Mucosa of rectum (tissue), 2 donors: ENCODE measurements at regions not wholly inside any gene's neighbourhood (a gene's known extent, or its start where the extent isn't known, plus 50 kb on each side); places are given as distances from the start of the nearest gene placed in this dataset.

Experiments used
- H3K27ac ChIP-seq, 2 donors: one replicate each; pipeline ENCODE4 v1.7.0; 2013; ENCODE audit warnings: inconsistent platforms in 2 of 2, low read depth in 2 of 2, low read length in 2 of 2
- H3K27me3 ChIP-seq, 2 donors: one replicate each; pipeline ENCODE4 v1.7.0; 2013; ENCODE audit warnings: low read length in 2 of 2; ENCODE audit not compliant: control insufficient read depth in 2 of 2, insufficient read depth in 2 of 2
- H3K36me3 ChIP-seq, 2 donors: one replicate each; pipeline ENCODE4 v1.7.0; 2013; ENCODE audit warnings: low read length in 2 of 2; ENCODE audit not compliant: control insufficient read depth in 2 of 2, insufficient read depth in 2 of 2
- H3K4me1 ChIP-seq, 2 donors: one replicate each; pipeline ENCODE4 v1.7.0; 2013; ENCODE audit warnings: low read length in 2 of 2, mild to moderate bottlenecking in 1 of 2; ENCODE audit not compliant: control insufficient read depth in 2 of 2, insufficient read depth in 2 of 2
- H3K4me3 ChIP-seq, 2 donors: one replicate each; pipeline ENCODE4 v1.7.0; 2013; ENCODE audit warnings: low read length in 2 of 2
- H3K9ac ChIP-seq, 2 donors: one replicate each; pipeline ENCODE4 v1.7.0; 2013; ENCODE audit warnings: low read length in 2 of 2, low read depth in 1 of 2, mild to moderate bottlenecking in 1 of 2
- H3K9me3 ChIP-seq, 2 donors: one replicate each; pipeline ENCODE4 v1.7.0; 2013; ENCODE audit warnings: low read length in 2 of 2; ENCODE audit not compliant: control insufficient read depth in 2 of 2
- donor health status: healthy.
- donor health status: Normal muscosa, but diverticular disease.

- Histone ChIP-seq H3K4me3 (no peak overlapping the region), H3K36me3 (no peaks in the 10 kb centered on the region), H3K27ac (no peak overlapping the region), H3K9ac (no peak overlapping the region), H3K4me1 (no peaks in the 10 kb centered on the region), H3K9me3 (no peaks in the 10 kb centered on the region), H3K27me3 (no peaks in the 10 kb centered on the region)
Observed at GRCh38 chr2:59080451-59081181, 839.5 kb upstream of the FANCL start.

DNA sequence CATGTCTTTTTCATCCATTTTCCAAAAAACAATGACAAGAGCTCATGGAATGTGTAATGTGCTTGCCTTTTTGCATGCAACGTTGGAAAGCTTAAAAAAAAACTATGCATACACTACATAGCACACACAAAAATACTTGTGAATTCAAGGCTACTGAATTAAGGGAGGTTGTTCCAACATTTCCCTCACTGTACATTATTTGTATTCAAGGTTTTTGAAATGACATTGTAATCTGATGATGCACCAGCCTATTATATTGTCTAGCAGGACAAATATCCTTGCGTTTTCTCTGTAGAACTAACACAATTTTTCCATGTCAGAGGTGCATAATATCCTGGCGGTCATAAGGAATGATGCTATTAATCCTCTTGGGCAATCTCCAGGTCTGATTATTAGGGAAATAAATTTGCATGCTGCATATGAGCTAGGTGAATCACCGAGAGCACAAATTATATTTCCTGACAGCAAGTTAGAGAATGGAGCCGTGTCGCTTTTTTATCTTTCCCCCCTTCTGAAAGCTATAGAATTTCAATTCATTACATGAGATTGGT lies 836.9 kb upstream of the FANCL start:
- H3K27me3 ChIP-seq = no peaks in the 10 kb centered on the region
- H3K27ac ChIP-seq = no peak overlapping the region
- no peak overlapping the region for H3K4me3 ChIP-seq
- no peaks in the 10 kb centered on the region for H3K9me3 ChIP-seq
- no peak overlapping the region for H3K9ac ChIP-seq
- H3K36me3 ChIP-seq = no peaks in the 10 kb centered on the region
- H3K4me1 ChIP-seq = no peaks in the 10 kb centered on the region

DNA sequence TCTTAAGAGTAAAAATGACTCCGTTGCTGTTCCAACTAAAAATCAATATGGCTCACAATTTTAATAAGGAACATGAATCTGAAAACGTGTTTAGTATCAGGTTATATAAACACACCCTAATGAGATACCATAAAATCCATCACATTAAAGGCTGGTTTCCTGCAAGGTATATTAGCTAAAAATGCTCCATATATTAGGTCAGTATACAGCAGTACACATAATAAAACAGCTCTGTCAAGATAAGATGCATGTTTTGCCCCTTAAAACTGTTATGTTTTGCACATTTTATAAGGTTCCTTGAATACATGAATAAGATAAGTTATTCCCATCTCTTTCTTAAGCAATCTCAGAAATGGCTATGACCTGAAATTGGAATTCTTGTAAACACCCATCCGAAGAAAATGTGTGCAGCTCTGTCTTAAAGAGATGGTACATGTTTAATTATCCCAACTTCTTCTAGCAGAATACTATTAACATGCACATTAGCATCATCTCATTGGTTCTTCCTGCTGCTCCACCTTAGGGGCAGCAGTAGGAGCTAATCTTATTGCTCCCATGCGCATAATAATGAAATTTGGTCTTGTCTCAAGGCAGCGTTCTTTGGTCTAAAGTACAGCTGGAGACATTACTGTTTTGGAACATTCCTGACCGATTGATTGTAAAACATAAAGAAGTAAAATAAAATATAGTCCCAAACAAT lies 836.1 kb upstream of the FANCL start:
- no peak overlapping the region for H3K4me3 ChIP-seq
- no peaks in the 10 kb centered on the region for H3K4me1 ChIP-seq
- no peak overlapping the region for H3K27ac ChIP-seq
- no peaks in the 10 kb centered on the region for H3K36me3 ChIP-seq
- no peaks in the 10 kb centered on the region for H3K9me3 ChIP-seq
- no peaks in the 10 kb centered on the region for H3K27me3 ChIP-seq
- H3K9ac ChIP-seq = no peak overlapping the region

- no peak overlapping the region for H3K27ac ChIP-seq
- H3K27me3 ChIP-seq = no peaks in the 10 kb centered on the region
- no peak overlapping the region for H3K9ac ChIP-seq
- H3K4me1 ChIP-seq = no peaks in the 10 kb centered on the region
- no peaks in the 10 kb centered on the region for H3K36me3 ChIP-seq
- no peak overlapping the region for H3K4me3 ChIP-seq
- no peaks in the 10 kb centered on the region for H3K9me3 ChIP-seq
Observed at GRCh38 chr2:59076079-59076619, 835.0 kb upstream of the FANCL start.

- no peak overlapping the region for H3K27ac ChIP-seq
- no peaks in the 10 kb centered on the region for H3K36me3 ChIP-seq
- H3K4me3 ChIP-seq = no peak overlapping the region
- H3K9ac ChIP-seq = no peak overlapping the region
- H3K4me1 ChIP-seq = no peaks in the 10 kb centered on the region
- H3K27me3 ChIP-seq = no peaks in the 10 kb centered on the region
- H3K9me3 ChIP-seq = no peaks in the 10 kb centered on the region
Observed at GRCh38 chr2:59074071-59074470, 832.9 kb upstream of the FANCL start.

DNA sequence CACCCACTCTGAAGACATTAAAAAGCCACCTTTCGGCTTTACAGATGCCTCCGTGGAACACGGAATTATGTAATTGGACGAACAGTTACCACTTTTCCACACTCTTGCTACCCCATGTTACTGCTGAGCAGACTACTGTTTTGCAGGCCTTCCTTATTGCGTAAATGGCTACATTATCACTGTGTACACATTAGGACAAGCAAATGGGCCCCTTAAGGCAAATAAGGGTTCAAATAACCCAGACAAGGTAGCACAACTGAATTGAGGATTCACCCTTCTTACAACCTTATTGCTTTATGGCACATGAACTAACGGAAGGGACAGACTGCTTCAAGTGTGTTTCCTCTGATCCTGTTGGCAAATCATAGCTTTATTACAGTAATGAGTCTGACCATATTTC lies 832.2 kb upstream of the FANCL start:
- Histone ChIP-seq H3K27ac (no peak overlapping the region), H3K36me3 (no peaks in the 10 kb centered on the region), H3K4me1 (no peaks in the 10 kb centered on the region), H3K9ac (no peak overlapping the region), H3K4me3 (no peak overlapping the region), H3K9me3 (no peaks in the 10 kb centered on the region), H3K27me3 (no peaks in the 10 kb centered on the region)

DNA sequence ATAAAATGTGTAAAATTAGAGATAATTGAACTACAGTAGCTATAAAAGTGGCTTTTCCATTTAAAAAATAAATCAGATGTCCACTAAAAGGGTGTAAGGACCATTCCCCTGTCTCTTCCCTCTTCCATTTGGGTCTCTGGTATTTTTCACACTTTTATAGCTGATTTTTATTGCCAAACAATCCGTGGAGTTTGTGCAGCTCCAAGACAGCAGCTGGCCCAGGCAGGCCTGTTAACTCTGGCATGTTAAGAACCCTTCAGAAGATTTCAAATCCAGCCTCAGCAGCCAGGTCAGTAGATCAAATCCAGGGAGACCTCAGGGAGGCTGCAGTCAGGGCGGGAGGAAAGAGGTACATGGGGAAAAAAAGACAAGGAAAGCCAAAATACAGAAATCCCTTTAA lies 827.1 kb upstream of the FANCL start:
- Histone ChIP-seq H3K36me3 (no peaks in the 10 kb centered on the region), H3K4me1 (no peaks in the 10 kb centered on the region), H3K9ac (no peak overlapping the region), H3K9me3 (no peaks in the 10 kb centered on the region), H3K27ac (no peak overlapping the region), H3K27me3 (no peaks in the 10 kb centered on the region), H3K4me3 (no peak overlapping the region)

GRCh38 chr2:59066787-59067399 lies 825.8 kb upstream of the FANCL start:
- no peak overlapping the region for H3K4me3 ChIP-seq
- H3K4me1 ChIP-seq = no peaks in the 10 kb centered on the region
- no peaks in the 10 kb centered on the region for H3K9me3 ChIP-seq
- H3K9ac ChIP-seq = no peak overlapping the region
- H3K27ac ChIP-seq = no peak overlapping the region
- H3K27me3 ChIP-seq = no peaks in the 10 kb centered on the region
- H3K36me3 ChIP-seq = no peaks in the 10 kb centered on the region

- no peaks in the 10 kb centered on the region for H3K27me3 ChIP-seq
- no peak overlapping the region for H3K9ac ChIP-seq
- no peaks in the 10 kb centered on the region for H3K4me1 ChIP-seq
- H3K9me3 ChIP-seq = no peaks in the 10 kb centered on the region
- H3K27ac ChIP-seq = no peak overlapping the region
- no peaks in the 10 kb centered on the region for H3K36me3 ChIP-seq
- H3K4me3 ChIP-seq = no peak overlapping the region
Observed at GRCh38 chr2:59047373-59047995, 806.4 kb upstream of the FANCL start.
